UCSD-AML1 (cell line): ENCODE measurements at regions not wholly inside any gene's neighbourhood (a gene's known extent, or its start where the extent isn't known, plus 50 kb on each side); places are given as distances from the start of the nearest gene placed in this dataset.
"Not testable (repeated sequence)": the region's sequence is repeated elsewhere in the genome, so short reads cannot be mapped to it uniquely, and the experiment has no call there.

Experiments used
- DNase-seq: peaks from one replicate; lab custom pipeline; 2025; ENCODE audit not compliant: unreplicated experiment; lab: John Stamatoyannopoulos, UW

DNA sequence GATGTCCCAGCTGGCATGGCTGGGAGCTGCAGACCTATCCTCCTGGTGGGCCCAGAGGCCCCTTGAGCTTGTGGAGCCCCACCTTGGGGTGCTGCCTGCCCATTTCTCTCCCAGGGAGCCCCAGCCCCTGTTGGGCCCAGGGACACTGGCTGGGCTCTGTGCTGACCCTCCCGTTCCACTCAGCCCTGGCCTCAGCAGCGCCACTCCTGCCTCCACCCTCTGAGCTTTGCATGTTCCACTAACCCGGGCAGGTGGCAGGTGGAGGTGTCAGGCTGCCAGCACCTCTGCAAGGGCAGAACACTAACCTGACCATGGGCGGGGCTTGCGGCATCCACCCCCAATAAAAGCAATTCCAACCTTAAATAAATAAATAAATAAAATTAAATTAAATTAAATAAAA, 299.2 kb downstream of the LRIG3 start:
- DNase-seq: no peak

DNA sequence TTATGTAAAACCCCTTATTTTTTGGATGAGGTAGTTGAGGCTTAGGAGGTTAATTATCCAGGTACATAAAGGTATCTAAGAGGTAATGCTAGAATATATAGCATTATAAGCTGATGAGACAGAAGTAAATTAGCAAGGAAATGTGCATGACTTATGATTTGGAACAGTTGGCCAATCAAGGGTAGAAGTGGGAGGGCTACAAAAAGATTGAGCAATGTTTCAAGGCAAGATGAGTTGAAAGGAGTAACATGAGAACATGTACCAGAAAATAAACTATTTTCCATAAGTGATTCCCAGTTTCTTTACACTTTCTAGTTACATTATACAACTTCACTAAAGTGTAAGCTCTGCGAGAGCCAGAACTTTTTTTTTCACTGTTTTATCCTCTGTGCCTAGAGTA, 290.9 kb downstream of the LRIG3 start:
- DNase-seq: no peak

DNA sequence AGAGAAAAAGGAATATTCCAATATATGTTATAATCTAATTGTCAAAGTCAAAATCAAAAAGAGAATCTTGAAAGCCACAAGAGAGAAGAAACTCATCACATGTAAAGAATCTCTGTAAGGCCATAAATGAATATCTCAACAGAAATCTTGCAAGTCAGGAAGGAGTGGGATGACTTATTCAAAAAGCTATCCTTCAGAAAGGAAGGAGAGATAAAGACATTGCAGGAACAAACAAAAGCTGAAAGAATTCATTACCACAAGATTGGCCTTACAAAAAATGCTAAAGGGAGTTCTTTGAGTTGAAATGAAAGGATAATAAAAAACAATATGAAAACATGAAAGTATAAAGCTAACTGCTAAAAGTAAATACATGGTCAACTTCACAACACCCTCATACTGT, 286.8 kb downstream of the LRIG3 start:
- DNase-seq: no peak

DNA sequence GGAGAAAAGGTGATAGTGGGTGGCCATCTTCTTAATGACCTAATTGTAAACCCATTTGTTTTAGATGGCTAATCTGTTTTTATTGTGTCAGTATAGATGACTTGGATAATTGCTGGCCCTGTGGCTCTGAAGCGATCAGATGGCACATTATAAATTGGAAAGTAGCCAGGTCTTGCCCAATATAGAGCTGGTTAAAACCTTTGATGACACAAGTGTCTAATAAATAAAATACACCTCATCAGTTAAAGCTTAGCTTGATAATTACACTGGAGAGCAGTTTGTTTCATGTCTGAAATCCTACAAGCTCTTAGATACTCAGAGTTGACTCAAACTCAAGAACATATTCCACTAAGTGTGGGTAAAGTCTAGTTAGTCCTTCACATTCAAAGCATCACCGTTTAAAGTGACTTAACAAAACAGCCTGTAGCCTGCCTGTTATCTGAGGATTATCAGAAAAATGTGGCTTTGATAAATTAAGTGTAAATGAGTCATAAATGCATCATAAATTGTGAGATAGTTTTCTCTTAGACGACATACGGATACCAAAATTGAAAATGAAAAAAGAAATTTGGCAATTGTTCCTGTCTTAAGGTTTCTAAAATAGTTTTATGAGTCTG, 280.9 kb downstream of the LRIG3 start:
- DNase-seq: no peak

DNA sequence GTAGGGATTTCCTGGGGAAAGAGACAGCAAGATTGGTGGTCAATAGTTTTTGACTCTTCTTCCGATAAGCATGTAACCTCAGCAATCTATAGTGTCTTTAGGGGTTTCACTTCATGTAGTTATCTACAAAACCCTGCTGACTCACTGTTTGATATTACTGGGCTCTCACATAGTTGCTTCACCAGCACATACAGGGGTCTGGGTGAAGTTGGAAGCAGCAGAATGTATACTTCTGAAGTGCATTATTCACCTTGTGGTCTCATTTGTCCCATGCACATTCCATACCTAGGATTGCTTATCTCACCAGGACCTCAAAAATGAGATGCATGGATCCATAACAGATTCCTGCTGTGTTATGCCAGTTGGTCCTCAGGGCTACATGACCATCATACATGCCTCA, 280.0 kb downstream of the LRIG3 start:
- no peak for DNase-seq

DNA sequence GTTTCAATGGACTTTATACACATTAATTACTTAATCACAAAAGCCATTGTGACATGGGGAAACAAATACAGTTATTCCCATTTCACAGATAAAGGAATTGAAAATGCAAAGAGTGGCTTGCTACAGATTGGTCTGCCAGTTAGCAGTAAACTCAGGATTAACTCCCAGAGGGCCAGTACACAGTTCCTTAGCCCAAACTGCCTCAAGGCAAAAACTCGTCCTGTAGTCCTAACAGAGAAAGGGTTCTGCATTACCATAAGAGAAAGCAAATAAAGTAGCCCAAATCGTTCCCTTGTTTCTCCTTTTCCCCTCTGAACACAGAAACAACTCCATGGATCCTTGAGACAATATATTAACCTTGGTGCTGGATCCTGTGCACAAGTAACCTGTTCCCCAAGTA, 274.4 kb downstream of the LRIG3 start:
- no peak for DNase-seq

DNA sequence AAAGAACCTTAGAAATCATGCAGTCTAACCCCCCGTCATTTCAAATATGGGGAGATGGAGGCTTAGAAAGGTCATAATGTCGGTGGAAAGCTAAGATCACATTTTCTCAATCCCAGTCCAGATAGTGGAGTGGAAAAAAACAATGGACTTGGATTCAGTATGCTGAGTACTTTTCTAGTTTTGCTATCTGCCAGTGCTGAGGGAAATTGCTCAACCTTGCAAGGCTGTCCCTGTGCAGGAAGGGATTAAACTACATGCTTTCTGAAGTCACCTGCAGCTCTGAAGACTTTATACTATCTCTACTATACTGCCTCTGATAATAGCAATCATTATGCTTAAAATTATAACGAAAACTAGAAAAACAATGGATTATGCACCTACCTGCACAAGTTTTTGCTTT, 272.8 kb downstream of the LRIG3 start:
- no peak for DNase-seq

DNA sequence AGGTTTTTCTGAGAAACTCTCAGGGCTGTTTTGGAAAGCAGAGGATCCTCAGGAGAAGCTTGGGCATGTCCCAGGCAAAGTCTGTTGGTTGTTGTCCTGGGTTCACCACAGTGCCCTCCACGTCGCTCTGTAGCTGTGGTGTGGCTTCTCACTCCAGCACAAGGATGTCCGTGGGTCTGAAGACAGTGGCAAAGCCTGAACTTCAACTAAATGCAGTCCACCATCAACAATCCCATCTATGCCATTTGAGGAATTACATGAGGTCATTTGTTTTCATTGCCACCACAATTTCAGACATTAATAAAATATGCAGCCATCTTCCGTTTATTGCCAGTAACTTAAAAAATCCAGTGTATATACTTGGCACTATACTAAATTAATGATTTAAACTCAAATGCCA, 272.1 kb downstream of the LRIG3 start:
- no peak for DNase-seq

DNA sequence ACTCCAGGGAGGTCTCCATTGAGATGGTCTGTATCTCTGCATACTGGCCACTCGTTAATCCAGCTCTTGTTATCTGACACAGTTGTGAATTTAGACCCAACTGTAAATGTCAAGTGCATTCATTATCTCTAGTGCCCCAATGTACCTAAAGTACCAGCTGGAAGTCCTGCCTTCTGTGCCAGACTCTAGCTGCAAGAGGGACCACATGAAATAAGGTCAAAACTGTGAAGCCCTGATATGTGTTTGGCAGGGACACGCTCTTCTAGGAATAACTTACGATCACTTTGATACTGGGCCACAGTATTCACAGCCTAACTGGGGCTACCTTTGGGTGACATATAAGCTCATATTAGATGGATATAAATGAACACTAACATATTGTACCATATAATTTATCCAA, 268.5 kb downstream of the LRIG3 start:
- no peak for DNase-seq

DNA sequence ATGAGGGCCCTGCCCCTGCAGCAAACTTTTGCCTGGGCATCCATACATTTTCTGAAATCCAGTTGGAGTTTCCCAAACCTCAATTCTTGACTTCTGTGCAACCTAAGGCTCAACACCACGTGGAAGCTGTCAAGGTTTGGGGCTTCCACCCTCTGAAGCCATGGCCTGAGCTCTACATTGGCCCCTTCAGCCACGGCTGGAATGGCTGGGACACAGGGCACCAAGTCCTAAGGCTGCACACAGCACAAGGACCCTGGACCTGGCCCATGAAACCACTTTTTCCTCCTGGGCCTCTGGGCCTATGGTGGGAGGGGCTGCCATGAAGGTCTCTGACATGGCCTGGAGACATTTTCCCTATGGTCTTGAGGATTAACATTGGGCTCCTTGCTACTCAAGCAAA, 266.3 kb downstream of the LRIG3 start:
- DNase-seq: no peak

DNA sequence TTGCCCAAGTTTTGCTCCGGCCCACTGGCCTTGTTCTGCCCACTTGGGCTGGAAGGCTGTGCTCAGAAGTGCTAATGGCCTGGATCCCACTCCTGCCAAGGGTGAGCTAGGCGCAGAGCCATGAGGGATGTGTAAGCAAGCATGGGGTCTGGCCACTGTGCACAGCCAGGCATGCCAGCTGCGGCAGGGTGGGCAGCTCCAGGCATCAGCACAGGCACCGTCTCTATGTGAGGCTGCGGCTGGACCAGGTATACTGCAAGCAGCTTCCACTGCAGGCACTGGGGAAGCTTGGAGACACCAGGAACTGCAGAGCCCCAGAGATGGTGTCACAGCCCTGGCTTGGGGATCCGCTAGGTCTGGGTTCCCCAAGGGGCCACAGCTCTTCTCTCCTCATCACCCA, 264.9 kb downstream of the LRIG3 start:
- DNase-seq: no peak

DNA sequence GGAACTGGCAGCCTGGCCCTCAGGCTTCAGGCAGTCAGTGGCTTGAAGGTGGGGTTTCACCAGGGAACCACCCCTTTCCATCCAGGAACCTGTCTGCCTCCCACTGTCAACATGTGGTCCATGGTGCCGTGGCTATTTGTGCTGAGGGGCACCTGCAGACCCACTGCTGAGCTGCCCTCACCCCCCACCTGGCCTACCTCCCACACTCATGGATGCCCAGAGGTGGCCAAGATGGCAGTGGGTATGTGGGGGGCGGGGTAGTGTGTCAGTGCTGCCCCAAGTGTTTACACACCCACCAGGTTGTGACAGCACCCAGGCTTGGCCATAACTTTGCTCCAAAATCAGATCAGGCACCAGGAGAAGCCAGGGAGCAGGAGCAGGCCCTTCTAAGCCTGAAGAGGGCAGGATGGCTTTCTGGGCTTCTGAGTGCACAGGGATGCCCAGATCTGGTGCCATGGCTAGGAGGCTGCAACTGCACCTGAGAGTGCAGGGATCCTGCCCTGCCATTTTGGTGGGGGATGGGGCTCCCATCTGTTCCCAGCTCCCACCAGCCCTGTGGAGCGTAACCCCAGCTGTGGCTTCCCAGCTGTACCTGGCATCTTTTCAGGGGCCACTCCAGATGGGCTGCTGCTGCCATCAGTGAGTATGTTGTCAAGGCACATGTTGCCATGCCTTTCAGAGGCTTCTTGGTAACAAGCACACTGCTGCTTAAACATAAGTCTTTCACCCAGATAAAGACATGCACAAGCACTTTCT, 263.9 kb downstream of the LRIG3 start:
- no peak for DNase-seq

DNA sequence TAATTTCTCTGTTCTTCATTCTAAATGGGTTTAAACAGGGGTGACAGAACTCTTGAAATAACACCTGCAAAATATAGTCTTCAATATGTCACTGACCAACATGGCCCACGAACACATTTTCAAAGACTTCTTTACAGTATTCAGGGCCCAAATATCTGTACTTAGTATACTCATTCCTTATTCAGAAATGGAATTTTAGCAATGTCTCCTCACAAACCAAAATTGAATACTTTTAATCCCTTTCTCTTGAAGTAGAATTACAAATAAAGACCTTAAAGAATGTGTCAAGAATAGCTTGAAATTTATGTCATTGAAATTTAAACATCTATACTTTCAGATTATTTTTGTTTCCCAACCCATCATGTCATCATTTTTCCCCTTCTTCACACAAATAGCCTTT, 263.1 kb downstream of the LRIG3 start:
- DNase-seq: no peak

DNA sequence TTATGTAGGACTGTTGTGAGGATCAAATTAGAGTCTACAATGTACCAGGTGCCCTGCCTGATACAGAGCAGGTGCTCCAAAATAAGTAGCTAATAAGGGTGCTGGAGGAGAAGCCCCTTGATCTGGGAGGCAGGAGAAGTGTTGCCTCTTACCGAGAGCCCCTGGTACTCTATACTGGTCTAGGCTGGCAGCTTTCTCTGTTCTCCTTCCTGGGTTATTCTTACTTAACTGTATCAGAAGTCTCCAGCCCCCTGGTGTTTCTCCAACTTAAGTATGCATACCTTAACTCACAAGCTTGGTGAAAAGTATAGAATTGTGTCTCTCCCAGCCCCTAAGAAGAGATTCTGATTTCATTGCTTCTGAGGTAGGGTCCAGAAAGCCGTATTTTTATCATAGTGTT, 254.9 kb downstream of the LRIG3 start:
- no peak for DNase-seq

DNA sequence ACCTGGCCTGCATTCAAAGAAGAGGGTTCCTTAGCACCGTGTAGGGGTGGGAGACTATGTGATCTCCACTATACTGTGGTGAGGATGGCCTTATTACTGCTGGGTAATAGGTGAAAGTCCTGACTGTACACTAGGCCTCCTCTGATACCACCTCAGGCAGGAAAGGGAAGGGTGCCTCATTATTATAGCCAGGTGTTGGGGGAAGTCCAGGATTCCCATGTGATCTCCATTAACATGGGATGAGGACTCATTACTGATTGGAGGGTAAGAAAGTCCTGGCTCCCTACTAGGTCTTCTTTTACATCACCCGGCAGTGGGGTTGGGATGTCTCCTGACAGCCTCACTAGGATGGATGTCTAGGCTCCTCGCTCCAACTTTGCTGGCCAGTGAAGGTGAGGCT, 252.1 kb downstream of the LRIG3 start:
- DNase-seq: no peak

DNA sequence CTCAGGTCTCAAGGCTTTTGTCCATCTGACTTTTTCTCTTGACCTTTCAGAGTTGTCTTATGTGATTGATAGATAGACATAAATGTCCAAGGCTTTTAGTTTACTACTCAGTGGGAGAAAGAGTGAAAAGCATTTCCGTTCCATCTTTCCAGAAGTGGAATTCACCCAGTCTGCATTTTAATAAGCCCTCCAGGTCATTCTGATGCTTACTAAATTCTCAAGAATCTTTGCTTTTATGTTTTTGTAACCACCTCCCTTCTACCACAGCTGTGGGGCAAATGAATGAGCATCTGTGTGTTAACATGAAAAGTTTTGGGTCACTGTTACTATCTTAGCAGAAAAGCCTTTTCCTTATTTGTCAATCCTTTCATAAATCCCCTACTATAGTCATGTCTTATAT, 251.4 kb downstream of the LRIG3 start:
- DNase-seq: no peak

DNA sequence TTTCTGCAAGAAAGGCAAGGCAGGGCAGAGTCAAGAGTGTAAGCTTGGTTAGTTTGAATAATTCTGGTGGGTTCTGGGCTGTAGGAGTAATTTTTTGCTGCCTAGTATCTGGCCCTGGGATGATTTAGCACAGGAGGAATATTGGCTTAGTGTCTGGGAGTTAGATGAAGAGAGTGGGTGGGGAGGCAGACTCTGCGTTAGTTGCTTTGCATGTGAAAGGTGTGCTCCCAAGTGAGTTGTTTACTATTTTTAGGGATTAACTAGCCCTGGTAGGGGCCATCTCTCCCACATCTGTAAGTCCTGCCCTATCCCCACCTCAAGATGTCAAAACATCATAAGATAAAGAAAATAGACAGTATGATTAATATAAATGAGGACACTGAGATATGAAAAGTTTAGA, 249.7 kb downstream of the LRIG3 start:
- DNase-seq: no peak

DNA sequence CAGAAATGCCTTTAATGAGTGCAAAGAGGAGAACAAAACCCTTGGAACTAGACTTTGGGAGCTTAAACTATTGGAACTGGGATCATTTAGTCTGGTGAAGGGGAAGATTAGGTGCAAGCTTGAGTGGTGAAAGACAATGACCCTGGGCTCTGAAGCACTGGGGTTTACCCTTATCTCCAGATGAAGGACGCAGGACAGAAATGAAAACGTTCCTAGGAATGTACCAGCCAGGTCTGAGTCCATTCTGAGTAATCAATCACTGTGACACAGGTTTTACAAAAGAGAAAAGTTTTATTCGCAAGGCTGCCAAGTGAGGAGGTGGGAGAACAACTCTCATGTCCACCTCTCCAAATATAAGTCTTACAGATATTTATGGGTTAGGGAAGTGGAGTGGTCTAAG, 249.1 kb downstream of the LRIG3 start:
- no peak for DNase-seq

DNA sequence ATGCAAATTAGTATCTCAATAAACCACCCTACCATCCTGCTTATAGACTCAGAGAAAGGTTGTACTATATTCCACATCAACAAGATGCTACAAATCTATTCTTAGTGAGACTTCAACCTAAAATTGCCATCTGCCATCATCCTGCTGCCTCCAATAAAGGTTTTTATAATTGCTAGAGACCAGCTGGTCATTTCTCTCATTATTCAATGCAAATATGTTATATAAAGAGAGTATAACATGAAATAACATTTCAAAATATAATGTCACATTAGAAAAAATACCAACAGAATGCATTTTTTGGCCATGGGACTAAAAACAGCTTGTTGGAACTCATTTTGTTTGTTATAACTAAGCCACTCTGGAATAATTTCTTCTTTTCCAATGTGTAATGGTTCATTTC, 247.3 kb downstream of the LRIG3 start:
- DNase-seq: no peak

DNA sequence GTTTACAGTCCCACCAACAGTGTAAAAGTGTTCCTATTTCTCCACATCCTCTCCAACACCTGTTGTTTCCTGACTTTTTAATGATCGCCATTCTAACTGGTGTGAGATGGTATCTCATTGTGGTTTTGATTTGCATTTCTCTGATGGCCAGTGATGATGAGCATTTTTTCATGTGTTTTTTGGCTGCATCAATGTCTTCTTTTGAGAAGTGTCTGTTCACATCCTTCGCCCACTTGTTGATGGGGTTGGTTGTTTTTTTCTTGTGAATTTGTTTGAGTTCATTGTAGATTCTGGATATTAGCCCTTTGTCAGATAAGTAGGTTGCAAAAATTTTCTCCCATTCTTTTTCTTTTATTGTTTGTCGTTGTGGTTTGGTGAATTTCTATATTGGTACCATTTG, 242.5 kb downstream of the LRIG3 start:
- DNase-seq: not testable (repeated sequence)

DNA sequence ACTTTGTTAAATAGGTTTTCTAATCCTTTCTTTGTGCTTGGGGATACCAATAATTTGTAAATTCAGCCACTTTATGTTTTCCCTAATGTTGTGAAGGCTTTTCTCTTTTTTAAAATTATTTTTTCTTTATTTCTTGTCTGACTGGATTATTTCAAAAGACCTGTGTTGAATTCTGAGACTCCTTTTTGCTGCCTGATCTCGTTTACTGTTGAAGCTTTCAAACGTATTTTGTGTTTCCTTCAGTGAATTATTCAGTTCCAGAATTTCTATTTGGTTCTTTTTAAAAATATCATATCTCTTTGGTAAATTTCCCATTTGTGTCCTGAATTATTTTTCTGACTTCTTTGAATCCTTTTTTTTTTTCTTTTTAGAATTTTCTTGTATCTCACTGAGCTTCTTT, 241.6 kb downstream of the LRIG3 start:
- DNase-seq: no peak

DNA sequence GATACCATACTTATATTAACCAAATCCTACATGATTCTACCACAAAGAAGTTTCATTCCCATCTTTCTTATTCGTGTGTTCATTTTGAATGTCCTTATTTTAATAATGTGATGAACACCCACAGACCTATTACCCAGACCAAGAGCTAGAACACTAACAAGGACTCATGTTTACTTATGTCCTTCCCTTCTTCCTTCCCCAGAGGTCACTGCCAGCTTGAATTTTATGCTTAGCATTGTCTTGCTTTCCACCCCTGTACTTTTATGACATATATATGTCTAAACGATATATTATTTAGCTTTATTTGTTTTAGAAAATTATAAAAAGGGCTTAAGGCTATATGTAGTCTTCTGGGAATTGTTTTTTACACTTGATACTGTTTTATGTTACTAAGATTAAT, 238.6 kb downstream of the LRIG3 start:
- no peak for DNase-seq

DNA sequence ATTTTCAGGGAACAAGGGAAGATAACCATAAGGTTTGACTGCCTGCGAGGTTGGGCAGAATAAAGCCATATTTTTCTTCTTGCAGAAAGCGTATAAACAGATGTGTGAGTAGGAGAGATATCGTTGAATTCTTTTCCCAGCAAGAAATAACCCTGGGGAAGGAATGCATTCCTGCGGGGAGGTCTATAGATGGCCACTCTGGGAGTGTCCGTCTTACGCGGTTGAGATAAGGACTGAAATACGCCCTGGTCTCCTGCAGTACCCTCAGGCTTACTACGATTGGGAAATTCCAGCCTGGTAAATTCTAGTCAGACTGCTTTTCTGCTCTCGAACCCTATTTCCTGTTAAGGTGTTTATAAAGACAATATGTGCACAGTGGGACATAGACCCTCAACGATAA, 225.0 kb downstream of the LRIG3 start:
- no peak for DNase-seq
